Gastrocnemius medialis (tissue), 4 donors: ENCODE measurements at regions not wholly inside any gene's neighbourhood (a gene's known extent, or its start where the extent isn't known, plus 50 kb on each side); places are given as distances from the start of the nearest gene placed in this dataset.

Experiments used
- ATAC-seq, 2 donors: fragments of 150-250 bp; one replicate each; pipeline ENCODE4 v1.9.1; 2016
- DNase-seq, 2 donors: peaks; one replicate each; pipeline ENCODE4 v3.0.0-alpha.2; 2019
- H3K27ac ChIP-seq, 4 donors: fragments of 200-600 bp; sonication (generic); 1 replicate in 1 of 4; 2 replicates in 3 of 4; pipeline ENCODE4 v1.5.1; 2016 to 2018; ENCODE audit warnings: mild to moderate bottlenecking in 2 of 4, moderate library complexity in 1 of 4
- H3K27me3 ChIP-seq, 3 donors: fragments of 200-600 bp; sonication (generic) in 2 of 3; 1 replicate in 1 of 3; 2 replicates in 2 of 3; pipeline versions ENCODE4 v1.5.1 to v1.6.0; 2016 to 2019; ENCODE audit warnings: mild to moderate bottlenecking in 1 of 3, moderate library complexity in 1 of 3
- H3K36me3 ChIP-seq, 2 donors: fragments of 200-600 bp; sonication (generic) in 1 of 2; one replicate each; pipeline ENCODE4 v1.5.1; 2017 to 2018
- H3K4me1 ChIP-seq, 2 donors: fragments of 200-600 bp; sonication (generic) in 1 of 2; one replicate each; pipeline ENCODE4 v1.5.1; 2016 to 2017; ENCODE audit warnings: mild to moderate bottlenecking in 2 of 2
- H3K4me3 ChIP-seq, 4 donors: fragments of 200-600 bp; sonication (generic) in 3 of 4; 1 replicate in 1 of 4; 2 replicates in 3 of 4; pipeline ENCODE4 v1.5.1; 2016 to 2019; ENCODE audit warnings: mild to moderate bottlenecking in 2 of 4
- H3K9me3 ChIP-seq, 3 donors: fragments of 200-600 bp; sonication (generic) in 2 of 3; 1 replicate in 1 of 3; 2 replicates in 2 of 3; pipeline ENCODE4 v1.5.1; 2016 to 2019
- POLR2A ChIP-seq, 2 donors: fragments of 450-650 bp; IDR thresholded peaks; one replicate each; pipeline ENCODE4 v1.6.1; 2017; ENCODE audit warnings: antibody characterized with exemption in 2 of 2, mild to moderate bottlenecking in 2 of 2, moderate library complexity in 2 of 2
- in situ Hi-C, 4 donors: fragments of 200-750 bp; cut with MboI; loops; one replicate each; pipeline versions ENCODE4 v1.15.0 to v1.8.0; 2017; ENCODE audit warnings: low sequenced_read_pairs in 4 of 4
- intact Hi-C: fragments of 100-400 bp; cut with DNase I; formaldehyde crosslinking; loops from one replicate; pipeline ENCODE4 v1.15.1; 2023; ENCODE audit warnings: low total_unique reads
- TF ChIP-seq, protein P1 (sequence below), 5 experiments: fragments of 450-650 bp in 3 of 5; fragments of 200-600 bp in 2 of 5; sonication (generic) in 2 of 5; IDR thresholded peaks in 4 of 5; conservative IDR thresholded peaks in 1 of 5; 1 replicate in 4 of 5; 2 replicates in 1 of 5; pipeline ENCODE4 v1.5.1; 2016 to 2019; ENCODE audit warnings: antibody characterized with exemption in 5 of 5, mild to moderate bottlenecking in 3 of 5, moderate library complexity in 3 of 5

DNA sequence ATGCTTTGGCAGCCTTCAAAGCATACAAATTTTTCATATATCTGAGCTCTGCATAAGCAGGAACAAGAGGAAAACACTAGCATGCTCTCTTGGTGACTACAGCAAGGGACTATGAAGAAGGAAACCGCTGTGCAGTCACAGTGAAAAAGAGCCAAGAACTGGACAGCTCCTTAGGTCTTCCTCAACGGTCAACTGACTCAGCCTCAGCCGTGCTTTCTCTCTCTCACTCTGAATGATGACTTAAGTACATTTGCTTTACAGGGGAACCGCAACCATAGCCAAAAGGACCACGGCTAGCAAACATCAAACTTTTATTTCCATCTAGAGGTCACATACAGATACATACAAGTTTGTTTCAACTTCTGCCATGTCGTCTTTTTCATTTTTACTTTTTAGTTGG is 69.9 kb downstream of the HYCC1 start:
- in situ Hi-C loops = no loop called here
- Histone ChIP-seq H3K9me3 (no peaks in the 10 kb centered on the region), H3K36me3 (peaks cover 0 to 8% of the 10 kb centered on the region in 2 donors), H3K27me3 (no peaks in the 10 kb centered on the region), H3K27ac (no peak overlapping the region), H3K4me1 (peaks cover 17 to 19% of the 10 kb centered on the region in 2 donors), H3K4me3 (no peak overlapping the region)
- intact Hi-C loops = no loop called here
- TF ChIP-seq POLR2A (IDR thresholded peaks at IDR 0.05) = no peak
- TF ChIP-seq, protein P1, sequence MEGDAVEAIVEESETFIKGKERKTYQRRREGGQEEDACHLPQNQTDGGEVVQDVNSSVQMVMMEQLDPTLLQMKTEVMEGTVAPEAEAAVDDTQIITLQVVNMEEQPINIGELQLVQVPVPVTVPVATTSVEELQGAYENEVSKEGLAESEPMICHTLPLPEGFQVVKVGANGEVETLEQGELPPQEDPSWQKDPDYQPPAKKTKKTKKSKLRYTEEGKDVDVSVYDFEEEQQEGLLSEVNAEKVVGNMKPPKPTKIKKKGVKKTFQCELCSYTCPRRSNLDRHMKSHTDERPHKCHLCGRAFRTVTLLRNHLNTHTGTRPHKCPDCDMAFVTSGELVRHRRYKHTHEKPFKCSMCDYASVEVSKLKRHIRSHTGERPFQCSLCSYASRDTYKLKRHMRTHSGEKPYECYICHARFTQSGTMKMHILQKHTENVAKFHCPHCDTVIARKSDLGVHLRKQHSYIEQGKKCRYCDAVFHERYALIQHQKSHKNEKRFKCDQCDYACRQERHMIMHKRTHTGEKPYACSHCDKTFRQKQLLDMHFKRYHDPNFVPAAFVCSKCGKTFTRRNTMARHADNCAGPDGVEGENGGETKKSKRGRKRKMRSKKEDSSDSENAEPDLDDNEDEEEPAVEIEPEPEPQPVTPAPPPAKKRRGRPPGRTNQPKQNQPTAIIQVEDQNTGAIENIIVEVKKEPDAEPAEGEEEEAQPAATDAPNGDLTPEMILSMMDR (IDR thresholded peaks at IDR 0.05 in 4 of 5, conservative IDR thresholded peaks at IDR 0.05 in 1 of 5) = no peak
- DNase-seq (peak in 1 of 2 donors; percentile 22), ATAC-seq (peak; percentile 79 to 80)

DNA sequence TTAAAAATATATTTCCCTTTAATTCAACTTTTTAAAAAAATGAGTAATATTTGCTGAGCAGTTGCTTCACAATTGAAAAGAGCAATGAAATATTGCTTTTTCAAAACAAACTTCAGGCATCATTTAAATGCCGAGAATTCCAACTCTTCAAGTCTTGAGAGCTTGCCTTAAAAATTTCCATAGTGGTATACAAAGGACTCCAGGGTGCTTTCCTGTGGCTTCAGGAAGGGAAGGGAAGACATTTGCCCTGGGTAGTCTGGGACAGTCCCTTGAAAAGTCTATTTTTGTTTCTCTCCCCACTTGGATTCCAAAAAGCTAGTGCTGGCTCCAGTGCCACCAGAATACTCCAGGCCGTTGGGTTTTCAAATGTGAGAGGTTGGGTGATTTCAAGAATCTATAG is 71.7 kb downstream of the HYCC1 start:
- in situ Hi-C loops (no loop called here), intact Hi-C loops (no loop called here)
- no peak for DNase-seq
- peaks cover 17 to 19% of the 10 kb centered on the region in 2 donors for H3K4me1 ChIP-seq
- TF ChIP-seq POLR2A (IDR thresholded peaks at IDR 0.05) = no peak
- TF ChIP-seq, protein P1 (IDR thresholded peaks at IDR 0.05 in 4 of 5, conservative IDR thresholded peaks at IDR 0.05 in 1 of 5) = no peak
- peaks cover 0 to 8% of the 10 kb centered on the region in 2 donors for H3K36me3 ChIP-seq
- H3K9me3 ChIP-seq = no peaks in the 10 kb centered on the region
- no peak overlapping the region for H3K27ac ChIP-seq
- no peak for ATAC-seq
- H3K27me3 ChIP-seq = no peaks in the 10 kb centered on the region
- no peak overlapping the region for H3K4me3 ChIP-seq

DNA sequence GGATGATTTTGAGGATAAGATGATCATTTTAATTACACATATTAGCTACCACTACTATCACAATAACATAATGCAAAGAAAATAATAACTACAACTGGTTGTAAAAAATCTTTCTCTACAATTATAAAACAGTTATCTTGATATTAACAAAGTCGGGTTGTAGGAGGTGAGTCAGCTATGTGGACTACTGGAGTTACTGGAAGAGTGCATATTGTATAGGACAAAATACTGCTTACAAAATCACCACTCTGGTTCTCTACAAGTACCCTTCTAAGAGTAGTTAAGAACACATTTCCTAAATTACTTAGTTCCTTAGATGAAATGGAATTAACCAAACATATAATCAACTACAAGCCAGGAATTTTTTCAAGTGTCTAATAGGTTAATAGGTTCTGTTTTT is 74.1 kb downstream of the HYCC1 start:
- Histone ChIP-seq H3K9me3 (no peaks in the 10 kb centered on the region), H3K36me3 (no peaks in the 10 kb centered on the region), H3K27me3 (no peaks in the 10 kb centered on the region), H3K27ac (no peak overlapping the region), H3K4me3 (no peak overlapping the region), H3K4me1 (peaks cover 21 to 26% of the 10 kb centered on the region in 2 donors)
- DNase-seq (no peak), ATAC-seq (no peak)
- intact Hi-C loops = no loop called here
- in situ Hi-C loops = no loop called here
- TF ChIP-seq, protein P1 (IDR thresholded peaks at IDR 0.05 in 4 of 5, conservative IDR thresholded peaks at IDR 0.05 in 1 of 5) = no peak
- TF ChIP-seq POLR2A (IDR thresholded peaks at IDR 0.05) = no peak

DNA sequence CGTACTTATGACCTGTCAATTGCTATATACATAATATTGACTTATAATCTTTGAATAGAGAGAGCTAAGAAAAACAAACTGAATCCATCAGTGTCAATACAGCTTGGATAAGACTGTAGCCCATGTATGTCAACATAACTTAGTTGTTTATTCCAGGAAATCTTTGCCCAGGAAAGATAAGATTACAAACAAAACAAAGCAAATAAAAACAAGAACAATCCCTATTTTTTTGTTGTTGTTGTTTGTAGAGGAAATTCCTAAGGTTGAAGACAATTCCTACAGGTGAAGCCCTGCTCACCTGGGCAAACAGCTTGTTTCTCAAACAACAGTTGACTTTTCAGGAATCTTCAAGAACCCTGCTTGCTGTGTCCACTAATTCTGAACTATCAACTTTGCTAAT is 76.0 kb downstream of the HYCC1 start:
- H3K4me1 ChIP-seq = peaks cover 13 to 15% of the 10 kb centered on the region in 2 donors
- DNase-seq (no peak), ATAC-seq (no peak)
- no peaks in the 10 kb centered on the region for H3K36me3 ChIP-seq
- no peaks in the 10 kb centered on the region for H3K9me3 ChIP-seq
- no peaks in the 10 kb centered on the region for H3K27me3 ChIP-seq
- no peak overlapping the region for H3K27ac ChIP-seq
- no peak for TF ChIP-seq POLR2A (IDR thresholded peaks at IDR 0.05)
- TF ChIP-seq, protein P1 (IDR thresholded peaks at IDR 0.05 in 4 of 5, conservative IDR thresholded peaks at IDR 0.05 in 1 of 5) = no peak
- intact Hi-C loops = no loop called here
- in situ Hi-C loops = no loop called here
- no peak overlapping the region for H3K4me3 ChIP-seq

DNA sequence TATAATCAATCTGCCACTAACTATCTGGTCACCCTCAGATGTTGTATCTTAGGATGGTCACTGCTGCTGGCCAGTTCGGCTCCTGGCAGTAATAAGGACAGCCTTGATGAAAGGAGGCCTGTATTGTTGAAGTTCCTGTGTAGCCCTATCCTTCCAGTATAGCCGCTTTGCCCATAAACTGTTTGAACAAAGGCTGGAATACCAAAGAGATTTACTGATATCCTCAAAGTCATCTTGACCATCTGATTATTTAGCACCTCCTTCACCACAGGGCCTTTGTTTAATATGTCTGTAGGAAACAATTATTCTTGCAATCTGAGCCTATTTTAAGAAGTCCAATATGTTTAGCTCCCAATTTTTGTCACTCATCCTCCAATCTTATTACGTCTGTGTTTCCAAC is 77.7 kb downstream of the HYCC1 start:
- intact Hi-C loops = no loop called here
- no peaks in the 10 kb centered on the region for H3K27me3 ChIP-seq
- no peak overlapping the region for H3K4me3 ChIP-seq
- no peak for DNase-seq
- H3K9me3 ChIP-seq = no peaks in the 10 kb centered on the region
- H3K27ac ChIP-seq = no peak overlapping the region
- TF ChIP-seq, protein P1 (IDR thresholded peaks at IDR 0.05 in 4 of 5, conservative IDR thresholded peaks at IDR 0.05 in 1 of 5) = no peak
- TF ChIP-seq POLR2A (IDR thresholded peaks at IDR 0.05) = no peak
- peaks cover 13% of the 10 kb centered on the region in 2 donors for H3K4me1 ChIP-seq
- in situ Hi-C loops = no loop called here
- no peak for ATAC-seq
- H3K36me3 ChIP-seq = no peaks in the 10 kb centered on the region
